Skin epidermis (tissue), 12 donors: ENCODE measurements at regions not wholly inside any gene's neighbourhood (a gene's known extent, or its start where the extent isn't known, plus 50 kb on each side); places are given as distances from the start of the nearest gene placed in this dataset.
"Not testable (repeated sequence)": the region's sequence is repeated elsewhere in the genome, so short reads cannot be mapped to it uniquely, and the experiment has no call there.

ENCODE experiments used
- H3K27ac ChIP-seq, 21 experiments: fragments of 200-600 bp; sonication (generic) in 11 of 21; one replicate each; pipeline ENCODE4 v1.5.0; 2020; ENCODE audit warnings: mild to moderate bottlenecking in 3 of 21, inconsistent platforms in 2 of 21, moderate library complexity in 2 of 21
- H3K4me3 ChIP-seq, 7 experiments: fragments of 200-600 bp; sonication (generic) in 2 of 7; one replicate each; pipeline ENCODE4 v1.5.0; 2020; ENCODE audit warnings: inconsistent platforms in 2 of 7, mild to moderate bottlenecking in 2 of 7, moderate library complexity in 1 of 7

DNA sequence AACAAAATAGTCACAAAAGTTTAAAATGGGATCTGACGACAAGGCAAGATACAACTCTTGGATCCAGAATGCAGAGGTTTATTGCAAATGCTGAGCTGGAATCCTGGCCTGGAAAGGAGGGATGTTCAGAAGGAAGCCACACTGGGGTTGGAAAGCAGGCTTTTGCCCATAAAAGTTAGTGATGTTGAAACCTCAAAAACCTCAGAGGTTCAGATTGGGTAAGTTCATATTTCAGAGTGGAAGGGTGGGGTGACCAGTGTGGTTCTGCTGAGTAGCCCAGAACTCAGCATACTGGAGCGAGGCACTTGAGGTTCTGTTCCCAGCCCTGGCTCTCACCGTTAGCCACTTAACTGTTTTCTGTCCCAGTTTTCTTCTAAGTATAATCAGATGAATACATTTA, 114.0 kb upstream of the OSTN start:
- H3K27ac ChIP-seq = no peak overlapping the region
- no peak overlapping the region for H3K4me3 ChIP-seq

DNA sequence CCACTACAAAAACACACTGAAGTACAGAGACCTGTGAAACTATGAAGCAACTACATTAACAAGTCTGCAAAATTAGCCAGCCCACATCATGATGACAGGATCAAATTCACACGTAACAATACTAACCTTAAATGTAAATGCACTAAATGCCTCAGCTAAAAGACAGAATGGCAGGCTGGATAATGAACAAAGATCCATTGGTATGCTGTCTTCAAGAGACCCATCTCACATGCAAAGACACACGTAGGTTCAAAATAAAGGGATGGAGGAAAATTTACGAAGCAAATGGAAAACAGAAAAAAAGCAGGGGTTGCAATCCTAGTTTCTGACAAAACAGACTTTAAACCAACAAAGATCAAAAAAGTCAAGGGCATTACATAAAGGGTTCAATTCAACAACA, 120.1 kb upstream of the OSTN start:
- not testable (repeated sequence) for H3K27ac ChIP-seq, H3K4me3 ChIP-seq

DNA sequence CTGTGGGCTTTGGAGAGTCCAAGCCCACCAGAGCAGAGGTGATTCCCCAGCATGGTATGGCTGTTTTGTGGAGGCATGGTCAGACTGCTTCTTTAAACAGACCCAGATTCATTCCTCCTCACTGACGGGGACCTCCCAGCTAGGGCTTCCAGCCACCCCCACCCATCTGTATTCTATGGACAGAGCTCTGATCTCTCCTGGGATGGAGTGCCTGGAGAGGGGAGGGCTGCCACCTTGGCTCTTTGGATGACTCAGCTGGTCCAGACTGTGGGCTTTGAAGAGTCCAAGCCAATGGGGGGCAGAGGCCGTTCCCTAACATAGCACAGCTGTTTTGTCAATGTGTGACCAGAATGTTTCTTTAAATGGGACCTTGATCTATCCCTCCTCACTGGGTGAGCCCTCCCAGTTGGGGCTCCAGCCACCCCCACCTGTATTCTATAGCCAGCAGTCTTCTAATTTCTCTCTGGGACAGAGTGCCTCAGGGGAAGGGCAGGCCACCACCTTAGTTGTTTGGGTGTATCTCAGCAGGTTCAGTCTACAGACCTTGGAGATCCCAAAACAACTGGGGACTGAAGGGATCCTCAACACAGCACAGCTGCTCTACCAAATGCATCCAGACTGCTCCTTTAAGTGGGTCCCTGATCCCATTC, 122.0 kb upstream of the OSTN start:
- Histone ChIP-seq H3K27ac (no peak overlapping the region), H3K4me3 (no peak overlapping the region)

DNA sequence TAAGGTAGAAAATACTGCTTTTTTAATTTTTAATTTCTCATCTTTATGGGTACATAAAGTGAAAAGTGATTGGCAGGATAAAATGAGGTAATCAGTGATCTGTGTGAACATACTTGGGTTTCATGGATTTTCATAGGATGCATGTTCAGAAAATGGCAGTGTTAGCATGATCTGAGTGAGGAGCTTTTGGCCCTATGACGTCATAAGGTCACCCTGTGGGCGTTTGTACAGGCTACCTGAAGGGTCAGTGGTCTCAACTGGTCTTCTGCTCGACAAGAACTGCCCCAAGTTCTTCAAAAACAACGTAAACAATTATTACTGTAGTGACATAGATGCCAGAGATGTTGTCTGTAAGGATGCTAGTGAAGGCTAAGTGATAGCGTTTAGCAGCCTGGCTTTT, 124.5 kb upstream of the OSTN start:
- Histone ChIP-seq H3K27ac (no peak overlapping the region), H3K4me3 (no peak overlapping the region)

DNA sequence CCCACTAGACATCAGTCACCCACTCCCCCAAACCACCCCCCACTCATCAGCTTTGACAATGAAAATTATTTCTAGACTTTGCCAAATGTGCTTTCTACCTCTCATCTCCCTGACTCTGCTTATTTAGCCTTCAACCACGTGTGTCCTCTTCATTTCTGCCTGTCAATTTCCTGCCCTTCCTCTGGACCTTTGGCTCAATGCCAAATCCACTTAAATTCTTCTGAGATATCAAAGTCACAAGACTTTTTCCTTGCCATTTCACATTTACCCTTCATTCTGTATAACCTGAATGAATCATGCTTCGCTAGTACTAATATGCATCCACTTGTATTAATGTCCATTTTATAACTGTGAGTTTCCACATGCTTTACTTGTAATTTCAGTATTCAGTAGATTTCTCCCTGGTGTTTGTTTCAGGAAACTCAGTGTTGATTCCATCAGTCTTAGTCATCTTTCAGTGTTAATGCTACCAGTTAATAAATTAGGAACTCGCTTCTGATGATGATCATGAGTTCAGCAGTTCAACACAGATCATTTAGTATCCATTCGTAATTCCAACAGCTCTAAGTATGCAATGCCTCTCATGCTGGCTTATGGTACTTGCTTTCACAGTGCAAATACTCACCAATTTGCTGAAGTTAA, 128.2 kb upstream of the OSTN start:
- no peak overlapping the region for H3K4me3 ChIP-seq

DNA sequence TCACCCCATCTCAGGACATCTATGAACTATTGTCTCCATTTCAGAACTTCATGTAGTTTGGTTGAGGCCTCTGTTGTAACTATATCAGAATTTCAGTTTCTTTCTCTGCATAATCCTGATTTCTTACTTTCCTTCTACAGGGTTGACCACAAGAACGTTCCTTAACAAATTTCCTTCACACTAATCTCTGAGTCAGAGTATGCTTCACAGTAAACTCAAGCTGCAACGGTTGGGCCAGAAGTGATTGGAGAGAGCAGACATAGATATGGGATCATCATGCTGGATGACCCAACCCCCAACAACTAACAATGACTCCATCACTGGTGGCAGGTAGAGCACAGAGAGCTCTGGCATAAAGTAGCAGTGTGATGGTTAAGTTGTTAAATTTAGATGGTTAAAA, 128.8 kb upstream of the OSTN start:
- H3K27ac ChIP-seq = no peak overlapping the region
- no peak overlapping the region for H3K4me3 ChIP-seq

More for the DNA sequence above, 128.2 kb upstream of the OSTN start:
- H3K27ac ChIP-seq = no peak overlapping the region

DNA sequence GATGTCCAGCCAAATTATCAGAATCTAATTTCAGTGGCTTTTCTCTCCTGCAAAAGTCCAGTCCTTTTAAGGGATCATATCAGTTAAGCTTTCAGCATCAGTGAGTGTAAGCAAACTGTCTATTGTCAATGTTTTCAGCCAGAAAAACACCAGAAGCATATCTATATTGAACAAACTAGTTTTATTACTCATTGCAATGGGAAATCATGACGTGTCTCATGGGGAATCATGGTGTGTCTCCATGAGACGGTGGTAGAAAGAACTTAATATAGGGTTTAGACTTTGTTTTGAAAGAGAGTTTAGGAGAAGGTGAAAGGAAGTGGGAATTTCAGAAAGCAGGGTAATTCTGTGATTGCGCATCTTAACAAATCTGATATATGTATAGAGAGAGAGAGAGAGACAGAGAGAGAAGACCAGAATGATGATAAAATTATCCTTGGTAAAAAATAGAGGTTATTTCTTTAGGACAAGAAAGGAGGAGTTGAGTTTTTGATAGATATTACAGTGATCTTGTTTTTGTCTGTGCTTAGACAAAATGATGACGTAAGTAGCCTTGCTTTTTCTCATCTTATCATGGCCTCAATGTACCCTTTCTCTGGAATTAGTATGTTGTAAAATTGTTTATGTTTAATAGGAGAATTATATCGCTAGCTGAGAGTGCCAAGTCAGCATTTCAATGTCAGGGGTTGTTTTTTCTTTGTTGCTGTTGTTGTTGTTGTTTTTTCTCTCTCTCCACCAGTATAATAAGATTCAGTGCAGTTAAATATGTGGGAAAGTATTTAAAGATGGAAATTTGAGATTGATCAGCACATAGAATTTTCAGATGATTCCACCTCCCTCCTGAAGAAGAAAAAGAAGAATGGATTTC, 129.9 kb upstream of the OSTN start:
- Histone ChIP-seq H3K4me3 (no peak overlapping the region), H3K27ac (no peak overlapping the region)

DNA sequence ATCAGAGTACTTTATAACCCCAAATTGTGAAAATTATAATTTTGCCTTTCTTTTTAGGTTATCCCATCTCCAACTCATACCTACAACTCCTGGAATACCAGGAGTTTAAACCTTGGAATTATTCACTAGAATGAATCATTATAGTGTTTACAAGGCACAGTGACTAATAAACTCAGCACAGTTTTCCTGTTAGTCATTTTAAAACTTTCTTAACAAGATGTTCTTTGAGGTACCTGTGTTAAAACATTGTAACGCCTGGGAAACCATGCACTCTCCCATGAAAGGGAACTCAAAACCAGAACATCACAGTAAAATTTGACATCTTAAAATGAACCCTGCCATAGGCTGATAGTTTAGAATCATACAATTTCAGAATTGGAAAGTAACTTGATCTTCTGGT, 132.4 kb upstream of the OSTN start:
- no peak overlapping the region for H3K27ac ChIP-seq

DNA sequence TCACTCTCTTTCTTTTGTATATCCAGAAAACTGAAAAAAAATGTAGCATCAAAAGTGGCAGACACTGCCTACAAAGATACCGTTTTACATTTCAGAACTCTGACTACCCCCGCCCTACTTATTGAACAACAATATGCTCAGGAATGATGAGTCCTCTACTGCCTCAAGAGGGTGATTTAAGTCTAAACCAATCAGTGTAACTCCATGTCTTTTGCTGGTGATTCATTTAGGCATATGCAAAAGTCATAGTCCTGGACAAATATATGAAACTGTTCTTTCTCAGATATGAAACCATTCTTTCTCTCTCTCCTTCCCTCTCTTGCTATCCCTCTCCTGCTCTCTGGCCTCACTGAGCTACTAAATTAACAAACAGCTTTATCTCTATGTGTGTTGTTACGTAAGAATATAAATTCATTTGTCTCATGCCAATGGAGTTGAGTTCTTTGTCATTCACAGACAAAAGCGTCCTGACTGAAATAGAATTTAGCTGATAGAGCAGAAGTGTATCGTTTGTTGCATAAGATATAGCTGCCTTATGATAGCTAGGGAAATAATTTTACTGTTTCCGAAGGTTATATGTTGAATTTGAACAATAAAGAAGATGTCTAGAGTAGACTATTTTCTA, 133.7 kb upstream of the OSTN start:
- H3K27ac ChIP-seq = no peak overlapping the region

More for the DNA sequence above, 132.4 kb upstream of the OSTN start:
- no peak overlapping the region for H3K4me3 ChIP-seq

DNA sequence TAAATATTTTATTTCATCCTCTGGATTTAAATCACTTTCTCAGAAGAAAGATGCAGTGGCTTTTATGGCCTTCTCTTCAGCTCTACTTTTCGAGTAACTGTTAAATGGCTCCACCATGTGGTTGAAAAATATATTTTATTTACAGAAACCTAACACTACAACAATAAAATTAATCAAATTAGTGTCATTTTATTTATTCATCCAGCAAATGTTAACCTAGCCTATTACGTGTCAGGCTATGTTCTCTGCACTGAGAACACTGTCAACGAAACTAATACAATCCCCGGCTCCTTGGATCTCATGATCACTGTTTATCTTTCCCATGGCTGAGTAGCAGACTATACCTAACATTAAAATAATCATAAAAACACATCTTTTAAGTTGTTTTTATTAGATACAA, 148.0 kb upstream of the OSTN start:
- H3K27ac ChIP-seq = no peak overlapping the region
- H3K4me3 ChIP-seq = no peak overlapping the region

More for the DNA sequence above, 133.7 kb upstream of the OSTN start:
- no peak overlapping the region for H3K4me3 ChIP-seq

DNA sequence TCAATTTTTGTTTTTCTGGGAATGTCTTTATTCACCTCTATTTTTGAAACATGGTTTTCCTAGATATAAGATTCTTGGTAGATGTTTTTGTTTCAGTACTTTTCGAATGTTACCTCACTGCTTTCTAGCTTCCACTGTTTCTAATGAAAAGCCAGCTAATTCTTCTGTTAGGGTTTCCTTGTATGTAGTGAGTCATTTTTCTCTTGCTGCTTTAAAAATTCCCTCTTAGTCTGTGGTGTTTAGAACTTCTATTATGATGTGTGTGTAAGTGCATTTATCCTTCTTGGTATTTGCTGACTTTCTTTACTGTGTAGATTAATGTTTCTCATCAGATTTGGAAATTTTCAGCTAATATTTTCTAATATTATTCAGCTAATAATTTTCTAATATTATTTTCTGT, 151.1 kb upstream of the OSTN start:
- H3K27ac ChIP-seq = no peak overlapping the region
- no peak overlapping the region for H3K4me3 ChIP-seq

DNA sequence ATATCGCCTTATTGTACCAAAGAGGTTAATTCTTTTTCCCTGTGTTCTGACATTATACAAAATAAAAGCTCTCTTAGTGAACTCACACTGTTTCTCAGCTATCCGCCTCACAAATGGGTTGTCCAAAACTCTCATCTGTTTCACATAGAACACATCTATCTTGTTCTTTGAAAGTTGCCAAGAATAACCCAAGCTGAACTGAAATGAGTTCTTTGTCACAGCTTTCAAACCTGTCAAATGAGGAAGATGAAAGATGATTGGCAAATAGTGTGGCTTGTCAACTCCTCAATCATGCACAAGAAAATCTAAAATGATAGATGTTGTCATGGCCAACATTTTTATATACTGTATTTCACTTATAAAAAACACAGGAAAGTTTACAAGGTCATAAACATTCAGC, 168.1 kb upstream of the OSTN start:
- Histone ChIP-seq H3K4me3 (no peak overlapping the region), H3K27ac (no peak overlapping the region)

DNA sequence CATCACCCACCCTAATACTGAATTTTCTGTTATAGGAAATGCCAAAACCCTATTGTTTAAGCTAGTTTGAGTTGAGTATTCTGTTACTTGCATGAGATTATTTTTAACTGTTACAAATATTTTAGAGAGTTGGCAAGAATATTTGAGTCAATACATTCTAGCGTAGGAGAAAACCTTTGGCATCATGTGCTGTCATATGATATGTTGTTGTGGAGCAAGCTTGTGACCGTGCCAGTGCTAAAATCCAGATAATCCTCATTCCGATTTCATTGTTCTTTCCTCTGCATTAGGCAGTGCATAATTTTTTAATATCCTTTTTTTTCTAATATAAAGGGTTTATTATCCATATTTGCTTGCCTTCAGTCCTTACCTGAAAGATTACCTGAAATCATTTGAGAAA, 168.0 kb upstream of the GMNC start:
- no peak overlapping the region for H3K27ac ChIP-seq
- no peak overlapping the region for H3K4me3 ChIP-seq

DNA sequence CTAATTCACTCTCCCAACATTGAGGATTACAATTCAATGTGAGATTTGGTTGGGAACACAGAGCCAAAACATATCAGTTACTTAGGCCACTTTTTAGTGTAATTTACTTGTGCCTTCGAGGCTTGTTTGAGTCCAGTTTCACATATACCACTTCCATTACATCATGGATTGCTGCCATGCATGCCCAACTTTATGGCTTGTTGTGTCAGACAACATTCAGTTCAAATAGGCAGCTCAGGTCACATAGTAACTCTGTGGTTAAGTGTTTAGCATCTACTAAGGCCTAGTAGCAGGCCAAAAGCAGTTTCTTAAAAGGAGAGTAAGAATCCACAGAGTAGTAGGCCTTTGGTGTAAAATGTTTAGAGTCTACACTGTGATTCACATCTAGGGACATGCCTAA, 164.3 kb upstream of the GMNC start:
- Histone ChIP-seq H3K4me3 (no peak overlapping the region), H3K27ac (no peak overlapping the region)

DNA sequence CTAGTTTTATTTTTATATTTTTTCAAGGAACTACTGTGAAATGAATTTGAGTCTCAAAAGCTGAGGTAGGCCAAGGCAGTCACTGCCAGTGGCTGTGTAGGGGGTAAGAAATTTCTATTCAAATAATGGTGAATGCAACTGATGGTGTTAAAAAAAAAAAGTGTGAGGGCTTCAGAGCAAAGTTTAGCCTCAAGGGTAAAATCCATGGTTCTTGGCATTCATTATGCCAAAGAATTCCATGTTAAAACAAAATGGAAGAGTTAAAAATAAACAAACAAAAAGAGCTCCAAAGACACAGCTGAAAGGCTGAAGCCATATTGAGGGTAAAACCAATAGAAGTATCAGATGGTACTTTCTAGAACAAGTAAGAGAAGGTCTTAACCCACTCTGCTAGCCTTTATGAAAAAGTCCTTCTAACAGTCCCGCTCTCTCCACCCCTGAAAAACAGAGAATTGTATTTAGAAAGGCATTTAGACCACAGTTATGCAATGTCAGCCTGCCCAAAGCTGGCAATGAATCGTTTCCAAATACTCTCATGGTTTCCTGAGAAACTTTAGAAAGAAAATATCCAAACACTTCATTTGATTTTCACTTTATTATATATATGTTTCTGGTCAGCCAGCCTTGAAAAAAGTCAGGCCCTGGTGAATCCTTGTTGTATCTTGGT, 158.4 kb upstream of the GMNC start:
- Histone ChIP-seq H3K27ac (no peak overlapping the region), H3K4me3 (no peak overlapping the region)

DNA sequence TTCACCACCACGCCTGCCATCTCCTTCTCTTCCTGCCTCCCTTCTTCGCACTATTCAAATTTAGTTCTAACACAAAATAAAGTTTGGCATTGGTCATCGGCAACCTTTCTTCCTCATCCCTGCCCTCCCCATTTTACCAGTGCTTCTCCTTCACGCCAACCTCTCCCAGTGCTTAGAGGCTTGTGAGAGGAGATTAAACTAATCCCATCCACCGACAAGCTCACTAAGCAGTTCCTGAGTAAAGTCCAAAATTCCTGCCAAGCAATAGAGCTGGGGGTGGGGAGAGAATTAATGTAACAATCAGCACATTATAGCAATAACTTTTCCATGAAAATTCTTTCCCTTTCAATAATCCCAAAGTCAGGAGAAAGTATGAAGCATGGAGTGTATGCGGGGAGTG, 157.4 kb upstream of the GMNC start:
- Histone ChIP-seq H3K27ac (no peak overlapping the region), H3K4me3 (no peak overlapping the region)

DNA sequence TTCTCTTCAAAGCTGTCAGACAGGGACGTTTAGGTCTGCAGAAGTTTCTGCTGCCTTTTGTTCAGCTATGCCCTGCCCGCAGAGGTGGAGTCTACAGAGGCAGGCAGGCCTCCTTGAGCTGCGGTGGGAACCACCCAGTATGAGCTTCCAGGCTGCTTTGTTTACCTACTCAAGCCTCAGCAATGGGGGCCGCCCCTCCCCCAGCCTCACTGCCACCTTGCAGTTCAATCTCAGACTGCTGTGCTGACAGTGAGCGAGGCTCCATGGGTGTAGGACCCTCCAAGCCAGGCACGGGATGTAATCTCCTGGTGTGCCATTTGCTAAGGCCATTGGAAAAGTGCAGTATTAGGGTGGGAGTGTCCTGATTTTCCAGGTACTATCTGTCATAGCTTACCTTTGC, 153.5 kb upstream of the GMNC start:
- not testable (repeated sequence) for H3K27ac ChIP-seq

DNA sequence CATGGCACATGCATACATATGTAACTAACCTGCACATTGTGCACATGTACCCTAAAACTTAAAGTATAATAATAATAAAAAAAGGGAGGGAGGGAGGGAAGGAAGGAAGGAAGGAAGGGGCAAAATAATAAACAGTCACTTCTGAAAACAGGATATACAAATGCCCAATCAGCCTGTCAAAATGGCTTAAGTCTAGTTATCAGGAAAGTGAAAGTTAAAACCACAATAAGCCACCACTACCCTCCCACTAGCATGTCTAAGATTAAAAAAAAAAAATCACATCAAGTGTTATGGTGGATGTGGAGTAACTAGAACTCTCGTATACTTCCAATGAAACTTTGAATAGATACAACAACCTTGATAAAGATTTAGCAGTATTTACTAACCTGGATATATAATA, 145.6 kb upstream of the GMNC start:
- Histone ChIP-seq H3K27ac (no peak overlapping the region), H3K4me3 (no peak overlapping the region)

More for the DNA sequence above, 153.5 kb upstream of the GMNC start:
- H3K4me3 ChIP-seq = not testable (repeated sequence)

DNA sequence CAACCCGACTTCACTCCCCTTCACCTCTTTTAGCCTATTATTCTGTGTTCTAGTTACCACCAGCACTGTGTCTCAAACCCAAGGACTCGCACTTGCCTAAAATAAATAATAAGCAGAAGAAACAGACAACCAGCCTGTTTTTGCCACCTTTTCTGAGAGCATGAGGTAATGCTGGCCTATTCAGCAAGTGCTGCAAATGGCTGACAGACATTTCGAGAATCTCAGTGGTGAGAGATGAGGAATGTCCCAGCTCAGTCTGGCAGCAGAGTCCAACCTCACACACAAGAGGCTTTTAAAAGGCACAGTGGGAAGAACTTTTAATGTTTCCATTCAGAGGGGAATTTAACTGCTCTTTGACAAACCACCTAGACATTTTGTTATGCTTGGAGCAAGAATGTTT, 143.3 kb upstream of the GMNC start:
- Histone ChIP-seq H3K4me3 (no peak overlapping the region), H3K27ac (no peak overlapping the region)

DNA sequence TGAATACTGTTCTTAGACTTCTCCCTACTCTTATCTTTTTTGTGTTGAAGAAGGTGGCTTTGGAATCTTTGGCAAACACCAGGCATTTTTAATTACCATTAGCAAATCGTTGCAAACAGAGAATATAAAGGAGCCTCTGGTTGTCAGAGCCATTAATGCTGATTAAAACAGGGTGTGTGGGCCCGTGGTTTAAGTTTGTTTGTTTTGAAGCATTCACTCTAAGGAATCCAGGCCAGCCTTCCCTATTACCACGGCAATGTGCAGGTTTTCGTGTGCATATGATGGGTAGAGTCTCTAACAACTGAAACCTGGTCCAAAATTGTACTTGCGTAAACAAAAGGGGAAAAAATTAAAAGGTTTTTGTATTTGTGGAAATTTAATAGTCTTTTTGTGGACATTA, 141.2 kb upstream of the GMNC start:
- Histone ChIP-seq H3K4me3 (no peak overlapping the region), H3K27ac (no peak overlapping the region)
